Left ventricle myocardium inferior (tissue), 1 donor: ENCODE measurements at regions not wholly inside any gene's neighbourhood (a gene's known extent, or its start where the extent isn't known, plus 50 kb on each side); places are given as distances from the start of the nearest gene placed in this dataset.

ENCODE experiments used
- DNase-seq: peaks from one replicate; pipeline ENCODE4 v3.0.0-alpha.2; 2020
- H3K27ac ChIP-seq: fragments of 200-600 bp; replicated peaks from 2 replicates; pipeline ENCODE4 v1.8.0; 2021
- H3K27me3 ChIP-seq: fragments of 200-600 bp; 2 replicates; pipeline ENCODE4 v1.8.0; 2021; ENCODE audit warnings: low read depth
- H3K36me3 ChIP-seq: fragments of 200-600 bp; 2 replicates; pipeline ENCODE4 v1.8.0; 2021
- H3K4me1 ChIP-seq: fragments of 200-600 bp; 2 replicates; pipeline ENCODE4 v1.8.0; 2021
- H3K4me3 ChIP-seq: fragments of 200-600 bp; 2 replicates; pipeline ENCODE4 v1.8.0; 2021; ENCODE audit warnings: mild to moderate bottlenecking, moderate library complexity
- H3K9me3 ChIP-seq: fragments of 200-600 bp; replicated peaks from 2 replicates; pipeline ENCODE4 v1.8.0; 2021
- CTCF ChIP-seq: fragments of 200-600 bp; IDR thresholded peaks from 2 replicates; pipeline ENCODE4 v1.8.0; 2021; ENCODE audit warnings: antibody characterized with exemption, mild to moderate bottlenecking, borderline replicate concordance
- intact Hi-C: fragments of 100-400 bp; cut with micrococcal nuclease; formaldehyde crosslinking; loops from one replicate; pipeline ENCODE4 v1.11.0; 2022
- donor health status: DM: no; HTN: yes; CAD: no; lungs with severe emphysema.

GRCh38 chr2:181363164-181363563, 94.0 kb upstream of the ITGA4 start:
- intact Hi-C loops: no loop called here
- no peak for TF ChIP-seq CTCF
- Histone ChIP-seq H3K4me1 (no peaks in the 10 kb centered on the region), H3K9me3 (no peaks in the 10 kb centered on the region), H3K36me3 (no peaks in the 10 kb centered on the region), H3K4me3 (no peak overlapping the region), H3K27ac (no peak overlapping the region), H3K27me3 (peaks cover 5% of the 10 kb centered on the region)
- no peak for DNase-seq

GRCh38 chr2:181364492-181365170, 92.6 kb upstream of the ITGA4 start:
- DNase-seq: no peak
- TF ChIP-seq CTCF: no peak
- Histone ChIP-seq H3K9me3 (no peaks in the 10 kb centered on the region), H3K4me3 (no peak overlapping the region), H3K4me1 (no peaks in the 10 kb centered on the region), H3K27ac (no peak overlapping the region), H3K36me3 (no peaks in the 10 kb centered on the region), H3K27me3 (peaks cover 3% of the 10 kb centered on the region)
- intact Hi-C loops: no loop called here

- no peak for DNase-seq
- intact Hi-C loops: no loop called here
- Histone ChIP-seq H3K36me3 (no peaks in the 10 kb centered on the region), H3K9me3 (no peaks in the 10 kb centered on the region), H3K27me3 (no peaks in the 10 kb centered on the region), H3K4me3 (no peak overlapping the region), H3K27ac (no peak overlapping the region), H3K4me1 (peaks cover 3% of the 10 kb centered on the region)
- no peak for TF ChIP-seq CTCF
Measured at GRCh38 chr2:181366675-181367175, 90.5 kb upstream of the ITGA4 start.

- Histone ChIP-seq H3K27me3 (no peaks in the 10 kb centered on the region), H3K36me3 (no peaks in the 10 kb centered on the region), H3K4me3 (no peak overlapping the region), H3K4me1 (peaks cover 10% of the 10 kb centered on the region), H3K9me3 (no peaks in the 10 kb centered on the region), H3K27ac (no peak overlapping the region)
- DNase-seq: no peak
- TF ChIP-seq CTCF: no peak
- intact Hi-C loops: no loop called here
Measured at GRCh38 chr2:181367411-181367810, 89.8 kb upstream of the ITGA4 start.

- Histone ChIP-seq H3K9me3 (no peaks in the 10 kb centered on the region), H3K36me3 (no peaks in the 10 kb centered on the region), H3K4me3 (no peak overlapping the region), H3K27ac (no peak overlapping the region), H3K27me3 (no peaks in the 10 kb centered on the region), H3K4me1 (peaks cover 14% of the 10 kb centered on the region)
- no peak for TF ChIP-seq CTCF
- intact Hi-C loops: no loop called here
- DNase-seq: no peak
Measured at GRCh38 chr2:181367906-181368435, 89.2 kb upstream of the ITGA4 start.
